Sigmoid colon (tissue), 4 donors: ENCODE measurements at regions not wholly inside any gene's neighbourhood (a gene's known extent, or its start where the extent isn't known, plus 50 kb on each side); places are given as distances from the start of the nearest gene placed in this dataset.

Source experiments
- POLR2A ChIP-seq, 2 donors: fragments of 450-650 bp; IDR thresholded peaks; one replicate each; pipeline ENCODE4 v1.6.1; 2016; ENCODE audit warnings: antibody characterized with exemption in 2 of 2, mild to moderate bottlenecking in 2 of 2, moderate library complexity in 2 of 2
- POLR2AphosphoS5 ChIP-seq, 4 donors: sonication (generic); formaldehyde crosslinking; IDR thresholded peaks; one replicate each; pipeline ENCODE4 v1.6.1; 2017; ENCODE audit warnings: antibody characterized with exemption in 4 of 4
- TF ChIP-seq, protein P1 (sequence below), 4 experiments: fragments of 450-650 bp in 3 of 4; fragments of 200-600 bp in 1 of 4; IDR thresholded peaks; one replicate each; pipeline ENCODE4 v1.5.1; 2016 to 2019; ENCODE audit warnings: antibody characterized with exemption in 4 of 4, mild to moderate bottlenecking in 3 of 4, moderate library complexity in 2 of 4

DNA sequence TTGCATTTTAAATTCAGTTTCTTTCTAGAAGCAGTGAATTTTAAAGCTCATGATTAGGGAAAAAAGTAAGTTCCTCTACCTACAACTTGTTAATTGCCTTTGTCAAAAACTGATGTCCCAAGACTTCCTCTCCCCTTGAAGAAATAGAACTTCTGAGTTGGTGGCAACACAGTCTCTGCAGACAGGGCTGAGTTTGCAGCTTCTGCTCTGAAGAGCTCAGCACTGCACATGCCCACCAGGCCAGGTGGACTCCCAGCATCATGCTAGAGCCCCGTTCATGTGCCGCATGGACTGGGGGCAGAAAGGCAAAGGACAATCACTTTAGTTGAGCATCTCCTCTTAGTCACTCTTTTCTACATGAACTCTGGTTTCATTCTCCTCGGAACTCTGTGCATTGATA, 620.1 kb downstream of the VRK1 start:
- TF ChIP-seq POLR2AphosphoS5 (IDR thresholded peaks at IDR 0.05) (no peak), POLR2A (IDR thresholded peaks at IDR 0.05) (no peak)
- TF ChIP-seq, protein P1, sequence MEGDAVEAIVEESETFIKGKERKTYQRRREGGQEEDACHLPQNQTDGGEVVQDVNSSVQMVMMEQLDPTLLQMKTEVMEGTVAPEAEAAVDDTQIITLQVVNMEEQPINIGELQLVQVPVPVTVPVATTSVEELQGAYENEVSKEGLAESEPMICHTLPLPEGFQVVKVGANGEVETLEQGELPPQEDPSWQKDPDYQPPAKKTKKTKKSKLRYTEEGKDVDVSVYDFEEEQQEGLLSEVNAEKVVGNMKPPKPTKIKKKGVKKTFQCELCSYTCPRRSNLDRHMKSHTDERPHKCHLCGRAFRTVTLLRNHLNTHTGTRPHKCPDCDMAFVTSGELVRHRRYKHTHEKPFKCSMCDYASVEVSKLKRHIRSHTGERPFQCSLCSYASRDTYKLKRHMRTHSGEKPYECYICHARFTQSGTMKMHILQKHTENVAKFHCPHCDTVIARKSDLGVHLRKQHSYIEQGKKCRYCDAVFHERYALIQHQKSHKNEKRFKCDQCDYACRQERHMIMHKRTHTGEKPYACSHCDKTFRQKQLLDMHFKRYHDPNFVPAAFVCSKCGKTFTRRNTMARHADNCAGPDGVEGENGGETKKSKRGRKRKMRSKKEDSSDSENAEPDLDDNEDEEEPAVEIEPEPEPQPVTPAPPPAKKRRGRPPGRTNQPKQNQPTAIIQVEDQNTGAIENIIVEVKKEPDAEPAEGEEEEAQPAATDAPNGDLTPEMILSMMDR (IDR thresholded peaks at IDR 0.05): no peak
